PC-9 (cell line): ENCODE measurements at regions not wholly inside any gene's neighbourhood (a gene's known extent, or its start where the extent isn't known, plus 50 kb on each side); places are given as distances from the start of the nearest gene placed in this dataset.

Experiments used
- BruUV-seq: library from RNA; stranded (reverse); fragments of 400-500 nt; replicated peaks from 2 replicates; lab custom pipeline; 2021; lab: Mats Ljungman, UMichigan
- CTCF ChIA-PET: fragments of 300-600 bp; sonication (Branson Sonifier 250); formaldehyde crosslinking; loops from one replicate; lab custom pipeline; 2022; ENCODE audit warnings: antibody characterized with exemption; lab: Charles Lee
- POLR2A ChIA-PET: fragments of 300-600 bp; sonication (Branson Sonifier 250); formaldehyde crosslinking; loops from one replicate; lab custom pipeline; 2022; ENCODE audit warnings: antibody characterized with exemption; ENCODE audit not compliant: unreplicated experiment; lab: Charles Lee
- DNase-seq, 2 experiments: peaks; one replicate each; pipeline versions ENCODE4 v3.0.0 to v3.0.0-alpha.2; 2015 to 2022; ENCODE audit warnings: mixed read lengths in 1 of 2
- H2AFZ ChIP-seq: fragments of 200-600 bp; sonication (generic); 2 replicates; pipeline ENCODE4 v1.8.1; 2017; ENCODE audit warnings: antibody characterized with exemption
- H3F3A ChIP-seq: fragments of 200-600 bp; sonication (generic); 2 replicates; pipeline ENCODE4 v1.8.1; 2017; ENCODE audit warnings: antibody characterized with exemption, mild to moderate bottlenecking, low read depth; ENCODE audit not compliant: insufficient read depth
- H3K27ac ChIP-seq: fragments of 200-600 bp; sonication (generic); 2 replicates; pipeline ENCODE4 v1.6.1; 2016; ENCODE audit warnings: mixed run types
- H3K27me3 ChIP-seq: fragments of 200-600 bp; sonication (generic); 2 replicates; pipeline ENCODE4 v1.6.1; 2016; ENCODE audit warnings: low read depth, mixed run types; ENCODE audit not compliant: insufficient read depth
- H3K36me3 ChIP-seq: fragments of 200-600 bp; sonication (generic); 2 replicates; pipeline ENCODE4 v1.6.1; 2016; ENCODE audit warnings: low read depth, mixed run types
- H3K4me1 ChIP-seq: fragments of 200-600 bp; sonication (generic); replicated peaks from 2 replicates; pipeline ENCODE4 v1.6.1; 2016; ENCODE audit warnings: mixed run types; ENCODE audit not compliant: insufficient read depth
- H3K4me2 ChIP-seq: fragments of 200-600 bp; sonication (generic); 2 replicates; pipeline ENCODE4 v1.6.1; 2017; ENCODE audit warnings: mixed run types
- H3K4me3 ChIP-seq: fragments of 200-600 bp; sonication (generic); 2 replicates; pipeline ENCODE4 v1.6.1; 2016; ENCODE audit warnings: mixed run types
- H3K79me2 ChIP-seq: fragments of 200-600 bp; sonication (generic); 2 replicates; pipeline ENCODE4 v1.6.1; 2017; ENCODE audit warnings: low read depth, mixed run types
- H3K9me2 ChIP-seq: fragments of 200-600 bp; sonication (generic); 2 replicates; pipeline ENCODE4 v1.8.1; 2017; ENCODE audit warnings: mild to moderate bottlenecking; ENCODE audit not compliant: insufficient read depth
- H3K9me3 ChIP-seq: fragments of 200-600 bp; sonication (generic); 2 replicates; pipeline ENCODE4 v1.8.1; 2016; ENCODE audit warnings: low read depth; ENCODE audit not compliant: insufficient read depth
- H4K20me1 ChIP-seq: fragments of 200-600 bp; sonication (generic); 2 replicates; pipeline ENCODE4 v1.8.1; 2017; ENCODE audit not compliant: insufficient read depth
- CTCF ChIP-seq: fragments of 200-600 bp; sonication (generic); conservative IDR thresholded peaks from 2 replicates; pipeline ENCODE4 v1.6.1; 2017; ENCODE audit warnings: mixed run types, antibody characterized with exemption, mild to moderate bottlenecking, moderate library complexity
- EZH2 ChIP-seq: fragments of 200-600 bp; sonication (generic); IDR thresholded peaks from 2 replicates; pipeline ENCODE4 v1.8.0; 2017; ENCODE audit warnings: antibody characterized with exemption, low read depth
- intact Hi-C: fragments of 100-400 bp; cut with micrococcal nuclease; formaldehyde crosslinking; loops from one replicate; pipeline ENCODE4 v1.10.0; 2022; ENCODE audit not compliant: unreplicated experiment

GRCh38 chr2:196501836-196502235 is 137.7 kb upstream of the CCDC150 start:
- TF ChIP-seq EZH2 (no peak), CTCF (no peak)
- H3K36me3 ChIP-seq: no peaks in the 10 kb centered on the region
- H3K9me2 ChIP-seq: no peaks in the 10 kb centered on the region
- intact Hi-C loops: no loop called here
- H3K27me3 ChIP-seq: no peaks in the 10 kb centered on the region
- no peak overlapping the region for H3K27ac ChIP-seq
- no peaks in the 10 kb centered on the region for H4K20me1 ChIP-seq
- no peaks in the 10 kb centered on the region for H3K79me2 ChIP-seq
- CTCF ChIA-PET: no interaction called here
- H3F3A ChIP-seq: no peaks in the 10 kb centered on the region
- no peaks in the 10 kb centered on the region for H3K9me3 ChIP-seq
- POLR2A ChIA-PET: no interaction called here
- H2AFZ ChIP-seq: no peak overlapping the region
- DNase-seq: no peak
- H3K4me3 ChIP-seq: no peak overlapping the region
- BruUV-seq: no TSS peak
- H3K4me1 ChIP-seq: no peaks in the 10 kb centered on the region
- no peak overlapping the region for H3K4me2 ChIP-seq

GRCh38 chr2:196502386-196502785 is 137.1 kb upstream of the CCDC150 start:
- Histone ChIP-seq H3K27me3 (no peaks in the 10 kb centered on the region), H3K36me3 (no peaks in the 10 kb centered on the region), H2AFZ (no peak overlapping the region), H4K20me1 (no peaks in the 10 kb centered on the region), H3K27ac (no peak overlapping the region), H3K4me3 (no peak overlapping the region), H3K9me3 (no peaks in the 10 kb centered on the region), H3K79me2 (no peaks in the 10 kb centered on the region), H3F3A (no peaks in the 10 kb centered on the region), H3K4me1 (no peaks in the 10 kb centered on the region), H3K9me2 (no peaks in the 10 kb centered on the region), H3K4me2 (no peak overlapping the region)
- BruUV-seq: no TSS peak
- intact Hi-C loops: no loop called here
- ChIA-PET POLR2A (no interaction called here), CTCF (no interaction called here)
- no peak for DNase-seq
- TF ChIP-seq EZH2 (no peak), CTCF (no peak)

DNA sequence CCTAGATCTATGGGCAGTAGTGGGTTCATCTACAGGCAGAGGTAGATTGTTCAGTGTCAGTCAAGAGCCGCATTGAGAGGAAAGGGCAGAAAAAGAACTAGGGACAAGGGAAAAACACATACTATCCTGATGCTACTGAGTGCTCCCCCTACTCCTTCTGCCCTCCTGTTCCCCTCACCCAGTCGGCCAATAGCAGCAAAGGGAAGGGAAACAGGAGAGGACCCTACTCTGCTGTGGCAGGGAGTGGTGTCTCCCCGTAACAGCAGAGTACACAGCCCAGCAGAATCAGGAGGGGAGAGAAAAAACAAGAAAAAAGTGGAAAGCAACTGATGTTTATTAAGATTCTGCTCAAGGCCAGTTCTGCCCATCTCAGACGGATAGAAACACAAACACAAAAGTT is 136.1 kb upstream of the CCDC150 start:
- Histone ChIP-seq H3K9me2 (no peaks in the 10 kb centered on the region), H3F3A (no peaks in the 10 kb centered on the region), H3K9me3 (no peaks in the 10 kb centered on the region), H3K4me1 (no peaks in the 10 kb centered on the region), H3K79me2 (no peaks in the 10 kb centered on the region), H3K4me2 (no peak overlapping the region), H3K36me3 (no peaks in the 10 kb centered on the region), H3K27ac (no peak overlapping the region), H3K27me3 (no peaks in the 10 kb centered on the region), H2AFZ (no peak overlapping the region), H3K4me3 (no peak overlapping the region), H4K20me1 (no peaks in the 10 kb centered on the region)
- CTCF ChIA-PET: no interaction called here
- BruUV-seq: no TSS peak
- TF ChIP-seq EZH2 (no peak), CTCF (no peak)
- no peak for DNase-seq
- POLR2A ChIA-PET: no interaction called here
- intact Hi-C loops: no loop called here
